Islet of Langerhans (tissue), 1 donor: ENCODE measurements at regions not wholly inside any gene's neighbourhood (a gene's known extent, or its start where the extent isn't known, plus 50 kb on each side); places are given as distances from the start of the nearest gene placed in this dataset.

Experiments used
- FAIRE-seq: peaks from one replicate; lab custom pipeline; 2011; peaks lifted over from hg19 to GRCh38; lab: Jason Lieb, UNC

DNA sequence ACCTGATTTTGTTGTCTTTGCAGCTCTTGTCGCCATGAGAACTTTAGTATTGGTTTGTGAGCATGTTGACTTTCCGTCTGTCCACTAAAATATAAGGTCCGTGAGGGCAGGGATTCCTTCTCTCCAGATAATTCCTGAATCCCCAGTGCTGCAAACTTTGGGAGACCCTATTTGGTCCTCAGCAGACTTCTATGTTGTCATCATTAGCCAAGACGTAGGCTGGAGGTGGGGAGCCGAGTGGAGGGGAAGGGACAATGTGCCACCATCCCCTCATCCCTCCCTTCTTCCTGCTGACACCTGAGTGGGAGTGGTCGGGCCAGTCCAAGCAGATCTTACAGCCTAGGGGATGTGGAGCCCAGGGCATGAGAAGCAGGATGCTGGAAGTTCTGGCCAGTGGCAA is 690.6 kb downstream of the TBC1D22A start:
- no peak for FAIRE-seq

DNA sequence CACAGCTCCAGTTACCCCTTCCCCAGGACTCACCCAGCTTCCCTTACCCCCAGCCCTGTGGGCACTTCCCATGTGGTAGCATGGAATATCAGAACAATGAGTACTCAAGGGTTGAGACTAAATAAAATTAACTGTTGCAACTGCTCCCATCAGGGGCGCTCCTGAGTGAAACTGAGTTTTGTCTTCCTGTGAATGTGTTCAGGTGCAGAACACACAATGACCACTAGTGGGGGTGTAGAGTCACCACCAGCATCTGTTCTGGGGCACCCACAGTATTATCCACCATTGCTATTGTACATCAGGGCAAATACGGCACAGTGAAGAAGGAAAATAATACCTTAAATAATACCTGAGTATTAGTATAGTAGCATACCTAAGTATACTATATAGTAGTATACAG is 689.7 kb downstream of the TBC1D22A start:
- FAIRE-seq: no peak

DNA sequence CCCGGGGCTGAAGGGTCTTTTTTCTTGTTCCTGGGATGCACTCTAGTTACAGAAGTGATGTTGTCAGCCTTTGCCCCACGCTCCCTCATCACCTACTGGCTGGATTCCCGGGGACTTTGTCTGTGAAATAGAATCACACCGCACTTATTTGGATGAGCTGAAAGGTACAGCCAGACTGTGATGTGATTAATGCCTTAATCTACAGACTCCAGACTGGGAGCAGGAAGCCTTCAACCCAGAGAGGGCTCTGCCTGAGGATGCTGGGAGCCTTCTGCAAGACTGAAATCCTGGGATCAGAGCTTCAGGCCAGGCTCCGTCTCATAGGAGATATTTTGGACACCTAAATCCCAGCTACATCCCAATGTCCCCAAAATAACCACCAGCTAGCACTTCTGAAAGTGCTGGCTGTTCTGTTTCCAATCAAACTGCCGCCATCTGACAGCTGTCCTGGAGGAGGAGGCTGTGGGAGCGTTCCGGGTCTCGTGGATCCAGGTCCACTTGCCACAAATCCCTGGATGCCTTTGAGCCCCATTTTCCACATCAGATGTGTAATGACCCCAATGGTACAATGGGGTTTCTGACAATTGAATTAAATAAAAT is 688.5 kb downstream of the TBC1D22A start:
- no peak for FAIRE-seq

GRCh38 chr22:47449508-47450270 is 687.2 kb downstream of the TBC1D22A start:
- FAIRE-seq: no peak

DNA sequence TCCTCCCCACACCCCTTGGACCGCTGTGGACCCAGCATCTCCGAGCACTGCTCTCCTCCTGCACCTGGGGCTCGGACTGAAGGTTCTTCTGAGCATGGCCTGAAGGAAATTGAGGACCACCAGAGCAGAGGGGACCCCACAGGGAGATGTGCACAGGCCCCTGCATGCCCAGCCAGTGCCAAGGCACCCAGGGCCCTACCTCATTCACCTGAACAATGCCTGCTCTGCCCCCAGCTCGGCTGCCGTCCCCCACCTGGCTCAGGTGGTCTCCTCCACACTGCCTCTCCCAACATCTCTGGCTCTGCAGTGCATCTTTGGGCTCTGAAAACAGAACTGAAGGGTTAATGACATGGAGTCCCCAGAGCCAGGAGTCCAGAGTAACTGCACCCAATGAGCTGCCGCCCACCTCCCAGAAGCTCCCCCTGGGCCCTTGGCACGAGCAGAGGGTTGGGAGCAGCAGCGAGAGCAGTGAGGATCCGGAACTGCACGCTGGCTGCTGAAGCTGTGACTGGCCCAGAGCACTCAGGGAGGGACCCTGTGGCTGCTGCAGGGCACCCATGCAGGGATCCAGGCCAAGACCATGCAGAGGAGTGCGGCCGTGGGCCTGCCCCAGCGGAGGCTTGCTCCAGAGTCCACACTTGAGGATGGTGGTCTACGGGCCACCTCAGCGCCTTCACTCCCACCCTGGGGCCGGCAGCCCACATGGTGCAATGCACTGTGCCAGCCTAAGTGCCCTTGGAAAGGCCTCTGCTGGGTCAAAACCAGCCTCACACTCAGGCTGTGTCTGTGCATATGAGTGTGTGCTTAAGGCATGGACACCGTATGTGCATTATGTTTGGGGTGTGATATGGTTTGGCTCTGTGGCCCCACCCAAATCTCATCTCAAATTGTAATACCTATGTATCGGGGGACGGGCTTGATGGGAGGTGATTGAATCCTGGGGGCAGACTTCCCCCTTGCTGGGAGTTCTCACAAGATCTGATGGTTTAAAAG is 686.1 kb downstream of the TBC1D22A start:
- FAIRE-seq: no peak

DNA sequence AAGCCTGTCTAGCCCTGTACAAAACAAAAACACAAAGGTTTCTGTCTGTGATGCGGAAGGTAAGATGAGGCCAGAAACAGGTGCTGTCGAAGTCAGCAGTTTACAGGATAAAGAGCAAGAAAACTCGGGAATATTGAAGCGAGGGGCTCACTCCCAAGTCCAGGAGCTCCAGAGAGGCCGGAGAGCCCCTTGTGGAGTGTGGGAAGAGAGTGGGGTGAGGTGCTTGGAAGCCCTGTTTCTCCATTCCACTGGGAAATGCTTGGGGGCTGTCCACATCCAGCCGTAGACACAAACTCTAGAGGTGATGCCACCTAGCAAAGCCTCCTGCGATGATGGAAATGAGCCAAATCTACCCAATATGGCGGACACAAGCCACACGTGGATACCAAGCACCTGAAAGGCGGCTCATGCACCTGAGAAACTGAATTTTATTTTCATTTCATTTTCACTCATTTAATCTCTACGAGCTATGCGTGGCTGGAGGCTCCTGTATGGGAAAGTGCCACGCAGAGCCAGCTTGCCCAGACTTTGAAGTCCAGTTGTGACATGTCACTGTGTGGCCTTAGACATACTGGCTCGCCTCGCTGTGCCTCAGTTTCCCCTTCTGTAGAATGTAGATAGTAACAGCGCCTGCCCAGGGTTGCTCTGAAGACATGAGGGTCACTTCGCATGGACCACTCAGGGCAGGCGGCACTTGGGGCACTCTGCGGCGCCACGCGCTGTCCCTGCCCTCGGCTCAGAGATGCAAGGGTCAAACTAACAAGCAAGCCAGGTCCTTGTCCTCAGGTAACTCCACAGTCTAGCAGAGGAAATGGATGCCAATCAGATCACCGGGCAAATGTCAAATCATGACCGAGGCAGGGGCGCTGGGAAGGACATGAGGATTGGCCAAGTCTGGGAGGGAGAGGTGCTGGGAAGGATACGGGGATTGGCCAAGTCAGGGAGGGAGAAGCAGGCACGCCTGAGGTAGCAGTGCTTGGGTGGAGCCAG is 684.7 kb downstream of the TBC1D22A start:
- no peak for FAIRE-seq

GRCh38 chr22:47446331-47446730 is 683.9 kb downstream of the TBC1D22A start:
- no peak for FAIRE-seq

- FAIRE-seq: no peak
Observed at GRCh38 chr22:47445716-47446290, 683.4 kb downstream of the TBC1D22A start.

- FAIRE-seq: no peak
Observed at GRCh38 chr22:47445212-47445611, 682.8 kb downstream of the TBC1D22A start.

DNA sequence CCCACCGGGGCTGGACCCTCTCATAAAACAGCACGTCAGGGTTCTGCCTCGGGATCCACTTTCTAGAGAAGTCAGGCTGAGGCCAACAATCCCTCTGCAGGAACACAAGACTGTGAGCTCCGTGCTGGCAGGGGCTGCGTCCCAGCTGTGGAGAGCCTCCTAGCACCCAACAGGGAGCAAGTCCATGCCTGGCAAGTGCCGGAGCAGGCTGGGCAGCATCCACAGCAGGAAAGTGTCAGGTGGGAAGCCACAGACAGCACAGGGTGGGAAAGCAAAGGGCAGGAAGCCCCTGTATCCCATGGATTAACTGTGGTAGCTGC is 682.3 kb downstream of the TBC1D22A start:
- no peak for FAIRE-seq

GRCh38 chr22:47443836-47444745 is 681.6 kb downstream of the TBC1D22A start:
- no peak for FAIRE-seq

- no peak for FAIRE-seq
Observed at GRCh38 chr22:47442821-47443220, 680.4 kb downstream of the TBC1D22A start.

DNA sequence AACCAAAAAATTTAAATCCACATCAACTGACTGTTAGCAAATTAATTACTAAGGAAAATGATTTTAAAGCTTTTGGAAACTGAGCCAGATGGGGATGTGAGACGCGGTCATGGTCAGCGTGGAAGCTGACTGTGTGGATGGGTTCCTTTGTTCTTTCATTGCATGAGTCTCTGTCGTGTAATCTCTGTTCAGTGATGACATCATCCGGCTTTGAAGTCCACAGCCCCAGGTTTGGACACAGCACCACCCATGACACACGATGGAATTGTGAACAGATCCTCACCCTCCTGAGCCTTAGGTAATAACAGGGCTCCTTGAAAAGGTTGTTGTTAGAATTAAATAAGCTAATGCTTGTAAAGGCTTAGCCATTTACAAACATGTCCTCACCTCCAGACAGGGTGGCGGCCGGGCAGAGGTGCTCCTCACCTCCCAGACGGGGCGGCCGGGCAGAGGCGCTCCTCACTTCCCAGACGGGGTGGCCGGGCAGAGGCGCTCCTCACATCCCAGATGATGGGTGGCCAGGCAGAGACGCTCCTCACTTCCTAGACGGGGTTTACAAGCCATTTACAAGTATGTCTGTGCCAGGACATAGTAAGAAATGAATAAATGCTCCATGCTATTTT is 677.3 kb downstream of the TBC1D22A start:
- FAIRE-seq: no peak

- FAIRE-seq: no peak
Observed at GRCh38 chr22:47437636-47438035, 675.2 kb downstream of the TBC1D22A start.

DNA sequence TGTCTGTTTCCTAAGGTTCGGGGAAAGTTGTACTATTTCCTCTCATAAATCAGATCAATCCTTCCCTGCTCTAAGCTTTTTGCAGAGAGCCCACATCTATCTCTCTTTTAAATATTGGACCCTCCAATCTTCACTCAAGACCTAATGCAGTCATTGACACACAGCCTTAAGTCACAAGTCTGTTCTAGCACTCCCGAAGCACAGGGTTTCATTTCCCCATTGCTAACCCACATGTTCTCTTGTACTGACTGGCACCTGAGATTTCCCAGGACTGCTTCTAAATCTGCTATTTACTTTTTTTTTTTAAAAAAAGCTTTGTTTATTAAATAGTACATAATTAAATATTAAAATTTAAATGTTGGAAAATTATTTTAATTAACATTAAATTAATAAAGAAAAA is 674.7 kb downstream of the TBC1D22A start:
- no peak for FAIRE-seq

DNA sequence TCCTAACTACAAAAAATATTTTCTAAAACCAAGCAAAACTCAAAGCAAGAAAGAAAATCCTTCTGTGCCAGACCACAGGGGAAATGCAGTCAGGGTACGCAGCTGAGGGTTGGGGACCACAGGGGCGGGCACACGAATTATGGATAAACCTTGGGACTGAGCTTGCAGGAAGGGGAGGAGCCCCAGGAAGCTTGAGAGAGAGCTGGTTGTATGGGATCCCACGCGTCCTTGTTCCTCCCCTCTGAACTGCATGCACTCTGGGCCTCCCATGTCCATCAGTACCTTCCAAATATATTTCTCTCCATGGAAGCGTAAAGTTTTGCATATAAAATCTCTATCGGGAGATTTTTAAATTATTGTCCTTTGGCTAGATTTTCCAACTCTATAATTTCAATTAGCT is 673.4 kb downstream of the TBC1D22A start:
- FAIRE-seq: no peak

- FAIRE-seq: no peak
Observed at GRCh38 chr22:47435204-47435487, 672.7 kb downstream of the TBC1D22A start.

GRCh38 chr22:47434336-47435203 is 672.1 kb downstream of the TBC1D22A start:
- FAIRE-seq: no peak

DNA sequence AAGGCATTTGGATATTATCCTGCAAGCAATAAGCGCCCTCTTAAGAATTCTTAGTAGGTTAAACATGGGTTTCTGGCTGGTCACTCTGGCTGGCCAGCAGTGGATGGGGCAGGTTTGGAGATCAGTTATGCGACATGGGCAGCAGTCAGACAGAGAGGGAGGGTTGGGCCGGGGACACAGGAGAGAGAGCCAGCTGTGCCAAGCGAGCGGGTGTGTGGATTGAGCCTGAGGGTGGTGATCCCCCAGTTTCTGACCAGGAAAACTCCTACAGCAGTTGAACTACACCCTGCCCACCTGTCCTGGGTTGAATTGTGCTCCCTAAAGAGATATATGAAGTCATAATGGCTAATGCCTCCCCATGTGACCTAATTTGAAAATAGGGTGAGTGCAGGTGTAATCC is 671.2 kb downstream of the TBC1D22A start:
- no peak for FAIRE-seq
